ENCODE measurements at regions not wholly inside any gene's neighbourhood (a gene's known extent, or its start where the extent isn't known, plus 50 kb on each side); places are given as distances from the start of the nearest gene placed in this dataset.

- in situ Hi-C loops (cut with MboI; ENCODE audit: low sequenced_read_pairs) (no loop called here), intact Hi-C loops (cut with micrococcal nuclease) (no loop called here), dilution Hi-C loops (cut with HindIII; ENCODE audit: low sequenced_read_pairs, unreplicated experiment) (no loop called here)
- BruUV-seq (replicated peaks) = no TSS peak
- no peak for DNase-seq
- TF ChIP-seq FOS (IDR thresholded peaks at IDR 0.05; ENCODE audit: low read depth, low read length) = no peak
- no peak for TF ChIP-seq RFX5 (IDR thresholded peaks at IDR 0.05; ENCODE audit: low read depth, low read length)
- no peak for TF ChIP-seq CHD1 (IDR thresholded peaks at IDR 0.05; ENCODE audit: low read depth, low read length)
- no peak for TF ChIP-seq ELK1 (IDR thresholded peaks at IDR 0.05; ENCODE audit: borderline replicate concordance, low read depth, low read length)
- no peak for TF ChIP-seq MAZ (IDR thresholded peaks at IDR 0.05; ENCODE audit: borderline replicate concordance, low read depth, low read length)
- TF ChIP-seq USF2 (IDR thresholded peaks at IDR 0.05; ENCODE audit: low read depth, low read length) = no peak
- no peak for TF ChIP-seq POLR2A (IDR thresholded peaks at IDR 0.05; ENCODE audit: low read depth, low read length)
- no peak for TF ChIP-seq RCOR1 (IDR thresholded peaks at IDR 0.05; ENCODE audit: insufficient replicate concordance, low read length)
- no peak for TF ChIP-seq MAFK (IDR thresholded peaks at IDR 0.05; ENCODE audit: low read depth, low read length)
- TF ChIP-seq RAD21 (IDR thresholded peaks at IDR 0.05; ENCODE audit: low read length) = no peak
- Histone ChIP-seq H2BK15ac (ENCODE audit: low read depth, low read length) (no peak overlapping the region), H3K4ac (ENCODE audit: low read depth, low read length) (no peak overlapping the region), H4K8ac (ENCODE audit: low read depth in 2 of 2, low read length in 2 of 2) (no peak overlapping the region), H3K18ac (ENCODE audit: low read depth, low read length) (no peak overlapping the region), H3K27me3 (ENCODE audit: control insufficient read depth, insufficient read depth, low read length) (no peaks in the 10 kb centered on the region), H3K23ac (ENCODE audit: low read depth, low read length) (no peak overlapping the region), H3K27ac (ENCODE audit: insufficient read depth, low read length) (no peak overlapping the region), H2AK5ac (ENCODE audit: low read depth, low read length) (no peak overlapping the region), H2AK9ac (replicated peaks; ENCODE audit: low read depth, low read length, poor library complexity) (no peak overlapping the region), H3K4me3 (ENCODE audit: insufficient read depth, low read depth, low read length) (no peak overlapping the region), H3K9ac (ENCODE audit: low read depth, low read length) (no peak overlapping the region), H2BK120ac (ENCODE audit: low read depth, low read length) (no peak overlapping the region), H3K79me1 (ENCODE audit: low read depth in 1 of 2, low read length in 2 of 2) (no peaks in the 10 kb centered on the region), H3K36me3 (ENCODE audit: control insufficient read depth, insufficient read depth, low read length) (no peaks in the 10 kb centered on the region), H2AFZ (replicated peaks; ENCODE audit: low read length, poor library complexity) (no peak overlapping the region), H3K9me3 (ENCODE audit: control insufficient read depth, insufficient read depth, low read length) (no peaks in the 10 kb centered on the region), H3K9me1 (ENCODE audit: insufficient read depth, low read length) (no peaks in the 10 kb centered on the region; the same call in 1 of the 2 replicates), H3K14ac (replicated peaks; ENCODE audit: low read depth, low read length) (no peak overlapping the region), H2BK5ac (ENCODE audit: low read depth, low read length, poor library complexity, severe bottlenecking) (no peak overlapping the region), H4K5ac (ENCODE audit: low read depth, low read length) (no peak overlapping the region), H4K91ac (ENCODE audit: insufficient read depth, low read depth, low read length) (no peak overlapping the region), H4K20me1 (ENCODE audit: insufficient read depth, low read length) (no peaks in the 10 kb centered on the region), H3K56ac (ENCODE audit: extremely low read depth, insufficient read depth, low read length) (no peak overlapping the region), H3K4me1 (ENCODE audit: control insufficient read depth, insufficient read depth, low read length) (no peaks in the 10 kb centered on the region; the same call in 1 of the 2 replicates), H2BK20ac (ENCODE audit: low read depth, low read length) (no peak overlapping the region), H3K4me2 (ENCODE audit: low read depth, low read length) (no peak overlapping the region)
- CTCF ChIA-PET = interaction anchor here (0.6 kb wide), 1 partner anchor 1055 kb away, joined by 3 read pairs; no protein-coding TSS in a partner anchor
- ATAC-seq (ENCODE audit: low read depth) = no peak
- POLR2A ChIA-PET (ENCODE audit: unreplicated experiment) = no interaction called here
- WGBS, 2 experiments (ENCODE audit: extremely low coverage in 2 of 2, insufficient read length in 1 of 2) = no CpG with 5 or more reads among the region's 3 CpGs
Measured at GRCh38 chr1:191575746-191576145, 582.5 kb upstream of the RGS18 start.

All from IMR-90 (cell line).